Osteocyte (in vitro differentiated cells): ENCODE measurements at regions not wholly inside any gene's neighbourhood (a gene's known extent, or its start where the extent isn't known, plus 50 kb on each side); places are given as distances from the start of the nearest gene placed in this dataset.

Source experiments
- DNase-seq: peaks from one replicate; pipeline ENCODE4 v3.0.0; 2021; ENCODE audit warnings: mixed read lengths; ENCODE audit not compliant: unreplicated experiment; ENCODE audit errors: extremely low spot score
- H3K27ac Mint-ChIP-seq: one replicate; pipeline ENCODE4 v1.8.0; 2021; ENCODE audit warnings: mild to moderate bottlenecking, mixed read lengths; ENCODE audit not compliant: unreplicated experiment
- H3K27me3 Mint-ChIP-seq: one replicate; pipeline ENCODE4 v1.8.0; 2021; ENCODE audit warnings: mixed read lengths; ENCODE audit not compliant: unreplicated experiment
- H3K36me3 Mint-ChIP-seq: one replicate; pipeline ENCODE4 v1.8.0; 2021; ENCODE audit warnings: mixed read lengths; ENCODE audit not compliant: unreplicated experiment
- H3K4me1 Mint-ChIP-seq: one replicate; pipeline ENCODE4 v1.8.0; 2021; ENCODE audit warnings: mixed read lengths; ENCODE audit not compliant: unreplicated experiment
- H3K4me3 Mint-ChIP-seq: one replicate; pipeline ENCODE4 v1.8.0; 2021; ENCODE audit warnings: mild to moderate bottlenecking, moderate library complexity, mixed read lengths; ENCODE audit not compliant: unreplicated experiment
- H3K9me3 Mint-ChIP-seq: one replicate; pipeline ENCODE4 v1.8.0; 2021; ENCODE audit warnings: mixed read lengths; ENCODE audit not compliant: unreplicated experiment
- TF ChIP-seq, protein P1 (sequence below): fragments of 200-600 bp; sonication (generic); IDR thresholded peaks from 2 replicates; pipeline ENCODE4 v1.5.0; 2021; ENCODE audit warnings: antibody characterized with exemption, mild to moderate bottlenecking, moderate library complexity

DNA sequence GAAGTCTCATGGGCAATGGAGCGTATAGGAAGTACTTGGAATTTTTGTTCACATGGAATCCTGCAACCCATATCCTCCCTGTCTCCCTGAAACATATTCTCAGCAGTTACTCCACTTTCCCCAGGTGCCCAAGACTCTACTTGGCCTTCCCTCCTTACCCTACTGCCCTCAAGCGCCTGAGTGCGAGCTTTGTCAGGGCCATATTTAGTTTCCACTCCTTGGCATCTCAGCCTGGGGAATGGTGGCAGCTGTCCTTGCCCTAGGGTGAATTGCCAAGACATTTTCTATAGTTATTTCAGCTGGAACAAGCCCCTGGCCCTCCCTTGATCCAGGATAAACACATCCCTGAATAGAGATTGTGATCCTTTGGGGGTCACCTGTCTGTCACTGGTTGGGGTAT is 569.3 kb upstream of the LRFN5 start:
- TF ChIP-seq, protein P1, sequence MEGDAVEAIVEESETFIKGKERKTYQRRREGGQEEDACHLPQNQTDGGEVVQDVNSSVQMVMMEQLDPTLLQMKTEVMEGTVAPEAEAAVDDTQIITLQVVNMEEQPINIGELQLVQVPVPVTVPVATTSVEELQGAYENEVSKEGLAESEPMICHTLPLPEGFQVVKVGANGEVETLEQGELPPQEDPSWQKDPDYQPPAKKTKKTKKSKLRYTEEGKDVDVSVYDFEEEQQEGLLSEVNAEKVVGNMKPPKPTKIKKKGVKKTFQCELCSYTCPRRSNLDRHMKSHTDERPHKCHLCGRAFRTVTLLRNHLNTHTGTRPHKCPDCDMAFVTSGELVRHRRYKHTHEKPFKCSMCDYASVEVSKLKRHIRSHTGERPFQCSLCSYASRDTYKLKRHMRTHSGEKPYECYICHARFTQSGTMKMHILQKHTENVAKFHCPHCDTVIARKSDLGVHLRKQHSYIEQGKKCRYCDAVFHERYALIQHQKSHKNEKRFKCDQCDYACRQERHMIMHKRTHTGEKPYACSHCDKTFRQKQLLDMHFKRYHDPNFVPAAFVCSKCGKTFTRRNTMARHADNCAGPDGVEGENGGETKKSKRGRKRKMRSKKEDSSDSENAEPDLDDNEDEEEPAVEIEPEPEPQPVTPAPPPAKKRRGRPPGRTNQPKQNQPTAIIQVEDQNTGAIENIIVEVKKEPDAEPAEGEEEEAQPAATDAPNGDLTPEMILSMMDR = no peak
- peaks cover 6% of the 10 kb centered on the region for H3K9me3 Mint-ChIP-seq
- H3K27me3 Mint-ChIP-seq = no peaks in the 10 kb centered on the region
- no peak overlapping the region for H3K27ac Mint-ChIP-seq
- peaks cover 2% of the 10 kb centered on the region for H3K36me3 Mint-ChIP-seq
- no peak overlapping the region for H3K4me3 Mint-ChIP-seq
- H3K4me1 Mint-ChIP-seq = no peaks in the 10 kb centered on the region
- DNase-seq = no peak

DNA sequence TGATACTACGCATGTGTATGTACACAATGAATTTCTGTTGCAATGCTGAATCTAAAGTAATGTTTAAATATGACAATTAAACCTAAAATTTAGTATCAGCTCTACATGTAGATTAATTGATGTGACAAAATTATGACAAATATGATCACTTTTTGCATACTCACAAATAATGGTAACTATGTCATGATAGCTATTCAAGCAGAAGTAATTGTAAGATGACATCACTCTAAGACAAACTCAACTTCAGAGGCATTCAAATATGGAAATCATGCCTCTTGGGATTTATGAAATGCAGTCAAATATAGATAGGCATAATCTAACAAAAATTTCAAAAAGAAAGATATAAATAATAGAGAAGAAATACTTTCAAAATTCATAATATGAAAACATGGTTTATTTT is 571.7 kb upstream of the LRFN5 start:
- DNase-seq = no peak
- Mint-ChIP-seq H3K9me3 (peaks cover 18% of the 10 kb centered on the region), H3K27me3 (no peaks in the 10 kb centered on the region), H3K4me3 (no peak overlapping the region), H3K4me1 (no peaks in the 10 kb centered on the region), H3K36me3 (peaks cover 4% of the 10 kb centered on the region), H3K27ac (no peak overlapping the region)
- TF ChIP-seq, protein P1 = no peak

DNA sequence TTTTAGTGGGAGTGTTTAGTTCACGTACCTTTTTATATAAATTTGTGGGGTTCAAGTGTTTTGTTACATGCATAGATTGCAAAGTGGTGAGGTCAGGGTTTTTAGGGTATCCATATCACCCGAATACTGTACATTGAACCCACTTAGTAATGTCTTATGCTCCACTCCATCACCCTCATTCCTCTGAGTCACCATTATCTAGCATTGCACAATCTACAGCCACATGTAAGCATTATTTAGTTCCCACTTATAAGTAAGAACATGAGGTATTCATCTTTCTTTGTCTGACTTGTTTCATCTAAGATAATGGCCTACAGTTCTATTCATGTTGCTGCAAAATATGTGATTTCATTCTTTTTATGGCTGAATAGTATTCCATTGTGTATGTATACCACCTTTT is 583.7 kb upstream of the LRFN5 start:
- peaks cover 3% of the 10 kb centered on the region for H3K36me3 Mint-ChIP-seq
- TF ChIP-seq, protein P1 = no peak
- peaks cover 11% of the 10 kb centered on the region for H3K4me1 Mint-ChIP-seq
- no peaks in the 10 kb centered on the region for H3K9me3 Mint-ChIP-seq
- no peak for DNase-seq
- no peaks in the 10 kb centered on the region for H3K27me3 Mint-ChIP-seq
- H3K27ac Mint-ChIP-seq = no peak overlapping the region
- no peak overlapping the region for H3K4me3 Mint-ChIP-seq

DNA sequence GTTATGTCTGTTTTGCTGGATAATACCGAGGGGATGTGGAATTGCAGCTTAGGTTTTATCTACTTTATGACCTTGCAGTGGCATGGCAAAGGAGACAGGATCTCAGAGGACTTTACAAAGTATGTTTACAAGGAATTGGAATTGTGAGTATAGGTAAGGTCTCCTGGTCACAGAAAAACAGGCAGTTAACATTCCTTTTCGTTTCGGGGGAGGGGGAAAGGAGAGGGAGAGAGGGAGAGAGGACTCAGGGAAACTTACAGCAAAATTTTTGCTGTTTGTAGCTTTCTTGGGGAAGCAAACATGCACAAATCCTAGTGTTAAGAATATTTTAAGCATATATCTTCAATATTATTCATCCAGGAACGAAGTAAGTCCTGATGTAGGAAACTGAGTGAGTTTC is 590.5 kb upstream of the LRFN5 start:
- H3K27me3 Mint-ChIP-seq = no peaks in the 10 kb centered on the region
- no peak overlapping the region for H3K4me3 Mint-ChIP-seq
- no peaks in the 10 kb centered on the region for H3K36me3 Mint-ChIP-seq
- no peak overlapping the region for H3K27ac Mint-ChIP-seq
- H3K9me3 Mint-ChIP-seq = no peaks in the 10 kb centered on the region
- H3K4me1 Mint-ChIP-seq = no peaks in the 10 kb centered on the region
- no peak for DNase-seq
- TF ChIP-seq, protein P1 = no peak

DNA sequence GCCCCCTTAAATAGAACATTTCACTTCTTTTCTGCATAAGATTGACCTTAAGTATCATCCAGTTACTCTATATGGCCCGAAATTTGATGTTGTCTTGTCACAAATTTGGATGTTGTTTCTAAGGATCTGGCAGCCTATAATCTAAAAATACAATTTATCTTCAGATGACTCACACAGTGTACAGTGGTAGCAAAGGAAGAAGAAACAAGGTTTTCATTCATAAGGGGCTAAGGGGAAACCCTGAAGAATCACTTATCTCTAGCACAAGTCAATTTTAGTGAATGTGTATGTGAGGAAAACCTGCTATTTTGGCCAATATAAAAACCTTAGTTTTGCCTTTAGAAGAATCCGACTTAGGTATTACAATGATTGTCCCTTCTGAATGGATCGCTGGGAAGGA is 606.3 kb upstream of the LRFN5 start:
- Mint-ChIP-seq H3K27ac (no peak overlapping the region), H3K9me3 (no peaks in the 10 kb centered on the region)
- TF ChIP-seq, protein P1 = no peak

More for the DNA sequence above, 606.3 kb upstream of the LRFN5 start:
- Mint-ChIP-seq H3K4me1 (no peaks in the 10 kb centered on the region), H3K4me3 (no peak overlapping the region), H3K36me3 (peaks cover 1% of the 10 kb centered on the region), H3K27me3 (no peaks in the 10 kb centered on the region)
- no peak for DNase-seq
